Inferior parietal cortex (tissue), 1 donor: ENCODE measurements at regions not wholly inside any gene's neighbourhood (a gene's known extent, or its start where the extent isn't known, plus 50 kb on each side); places are given as distances from the start of the nearest gene placed in this dataset.

Experiments used
- DNase-seq: peaks from one replicate; pipeline ENCODE4 v3.0.0-alpha.2; 2016; ENCODE audit errors: extremely low spot score

DNA sequence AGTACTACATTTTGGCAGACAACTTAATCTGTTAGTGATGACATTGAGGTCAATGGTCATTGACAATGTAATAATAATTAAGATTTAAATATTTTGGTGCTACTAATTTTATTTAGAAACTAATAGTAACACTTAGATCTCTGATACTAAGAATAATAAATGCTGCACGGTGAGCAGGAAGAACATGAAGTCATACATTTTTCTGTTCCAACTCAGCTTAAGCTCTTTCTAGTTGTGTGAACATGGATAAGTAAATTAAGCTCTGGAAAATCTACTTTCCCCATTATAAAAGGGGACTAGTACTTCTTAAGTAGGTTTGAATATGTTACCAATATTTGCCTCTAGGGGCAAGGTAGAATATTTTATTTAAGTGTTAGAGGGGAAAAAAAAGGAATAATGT is 65.9 kb upstream of the MEOX2 start:
- DNase-seq: no peak

GRCh38 chr7:15751191-15751701 is 64.8 kb upstream of the MEOX2 start:
- DNase-seq: no peak

- no peak for DNase-seq
These were observed 64.2 kb upstream of the MEOX2 start for GRCh38 chr7:15750727-15751126.

- DNase-seq: no peak
These were observed 63.1 kb upstream of the MEOX2 start for GRCh38 chr7:15749631-15750030.

GRCh38 chr7:15747712-15748111 is 61.2 kb upstream of the MEOX2 start:
- no peak for DNase-seq

GRCh38 chr7:15747301-15747700 is 60.8 kb upstream of the MEOX2 start:
- no peak for DNase-seq

DNA sequence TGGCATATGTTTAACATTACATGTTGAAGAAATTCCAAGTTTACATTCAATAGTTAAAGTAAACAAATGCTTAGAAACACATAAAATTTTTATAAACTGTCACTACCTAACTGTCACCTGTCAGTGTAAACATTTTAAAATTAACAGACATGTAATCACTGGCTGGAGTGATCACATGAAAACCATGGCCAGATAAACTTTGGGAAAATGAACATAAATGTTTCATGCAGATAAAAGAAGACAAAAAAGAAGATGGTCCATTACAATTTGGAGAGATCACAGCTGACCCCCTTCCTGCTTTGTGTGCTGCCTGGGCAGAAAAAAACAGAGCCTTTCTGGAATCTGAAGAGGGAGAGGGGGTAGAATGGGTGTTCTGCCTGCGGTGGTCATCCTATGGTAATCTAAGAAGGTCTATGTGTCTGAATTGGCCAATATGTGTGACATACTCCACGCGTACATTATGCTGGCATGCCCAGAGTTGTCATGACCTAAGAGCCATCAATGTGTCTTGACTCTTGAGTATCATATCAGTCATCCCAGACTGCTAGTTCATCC is 57.5 kb upstream of the MEOX2 start:
- no peak for DNase-seq

DNA sequence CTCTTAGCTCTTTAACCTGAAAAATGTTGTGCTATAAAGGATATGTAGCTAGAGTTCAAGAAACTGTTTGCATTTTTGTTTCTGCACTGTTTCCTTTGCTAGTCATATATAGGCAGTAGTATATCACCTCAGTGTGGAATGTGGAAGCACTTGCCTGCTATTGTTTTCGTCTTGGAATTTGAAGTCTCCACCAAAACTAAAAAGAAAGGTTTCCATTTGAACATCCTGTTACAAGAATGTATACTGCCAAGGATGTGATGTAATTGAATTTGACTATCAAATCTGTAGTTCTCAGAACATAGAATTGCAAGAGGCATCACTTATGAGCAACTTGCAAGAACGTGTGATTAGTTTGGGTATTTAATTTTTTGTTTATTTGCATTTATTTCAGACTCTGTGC is 51.1 kb upstream of the MEOX2 start:
- DNase-seq: no peak
